GM21786 (cell line): ENCODE measurements at regions not wholly inside any gene's neighbourhood (a gene's known extent, or its start where the extent isn't known, plus 50 kb on each side); places are given as distances from the start of the nearest gene placed in this dataset.

Experiments
- ATAC-seq: cut with Tn5 transposase; IDR thresholded peaks from one replicate; pipeline ENCODE4 v1.9.1; 2021; ENCODE audit not compliant: unreplicated experiment

GRCh38 chr11:119798656-119799055 is 69.7 kb upstream of the NECTIN1 start:
- no peak for ATAC-seq

GRCh38 chr11:119797736-119798135 is 68.7 kb upstream of the NECTIN1 start:
- ATAC-seq: no peak

- ATAC-seq: no peak
Measured at GRCh38 chr11:119797123-119797611, 68.2 kb upstream of the NECTIN1 start.

DNA sequence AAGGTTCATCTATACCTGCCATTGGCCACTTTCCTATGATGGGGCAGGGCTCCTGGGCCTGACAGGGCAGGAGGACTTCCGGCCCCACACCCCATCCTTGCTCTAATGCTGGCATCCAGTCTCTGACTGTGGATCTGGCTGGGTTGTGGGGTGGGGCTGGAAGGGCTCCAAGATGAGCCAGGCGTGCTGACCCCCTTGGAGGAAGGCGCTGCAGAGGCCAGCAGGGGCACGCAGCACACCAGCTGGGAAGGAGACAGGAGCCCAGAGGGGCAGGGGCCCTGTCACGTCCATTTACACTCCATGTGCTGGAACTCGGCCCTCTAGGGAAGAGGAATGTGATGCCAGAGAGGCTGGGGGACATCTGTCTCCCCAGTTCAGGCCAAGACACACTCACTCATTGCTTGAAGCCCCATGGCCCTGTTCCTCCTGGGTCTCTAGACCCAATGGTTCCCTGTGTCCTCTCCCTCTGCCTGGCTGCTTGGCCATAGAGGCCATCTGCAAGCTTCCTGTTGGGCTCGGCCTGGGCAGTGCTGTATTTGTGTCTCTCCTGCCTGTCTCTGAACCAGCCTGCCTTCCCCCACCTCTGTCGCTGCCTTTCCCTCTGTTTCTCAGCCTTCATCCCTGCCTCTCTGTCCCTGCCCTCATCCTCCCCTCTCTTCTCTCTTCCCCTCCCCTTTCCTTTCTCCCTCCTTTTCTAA is 67.5 kb upstream of the NECTIN1 start:
- ATAC-seq: no peak

DNA sequence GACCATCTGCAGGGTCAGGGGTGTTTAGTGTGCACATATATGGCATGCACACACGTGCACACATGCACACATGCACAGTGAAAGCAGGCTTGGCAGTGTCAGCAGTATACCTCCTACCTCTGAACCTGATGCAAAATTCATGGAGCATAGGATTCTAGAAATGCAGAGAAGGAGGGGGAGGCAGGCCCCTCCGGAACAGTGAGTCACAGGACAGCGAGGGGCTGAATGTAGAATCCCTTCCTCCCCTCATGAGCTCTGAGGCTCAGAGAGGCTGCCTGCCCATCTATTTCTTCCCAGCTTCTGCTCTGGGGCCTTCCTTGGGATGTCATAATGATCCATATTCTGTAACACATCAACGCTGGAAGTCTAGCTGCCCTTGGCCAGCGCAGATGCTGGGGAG is 66.7 kb upstream of the NECTIN1 start:
- ATAC-seq: no peak

DNA sequence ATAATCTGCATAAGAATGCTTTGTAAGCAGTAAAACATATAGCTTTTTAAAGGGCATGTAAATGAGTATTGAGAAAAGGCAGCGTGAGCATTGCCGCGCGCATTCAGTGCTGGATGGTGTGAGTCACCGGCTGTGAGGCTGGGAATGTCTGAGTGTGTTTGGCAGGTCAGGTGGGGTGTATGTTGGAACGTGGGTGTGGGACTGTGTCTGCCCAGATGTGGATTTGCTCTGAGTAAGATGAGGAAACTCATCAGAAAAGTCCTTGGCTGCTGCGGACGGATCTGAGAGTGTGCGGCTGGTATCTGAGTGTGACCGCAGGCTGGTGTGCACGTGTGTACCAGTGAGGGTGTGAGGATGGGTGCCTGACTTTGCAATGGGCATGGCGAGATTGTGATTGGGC is 66.2 kb upstream of the NECTIN1 start:
- ATAC-seq: no peak

GRCh38 chr11:119794756-119795155 is 65.8 kb upstream of the NECTIN1 start:
- ATAC-seq: no peak

DNA sequence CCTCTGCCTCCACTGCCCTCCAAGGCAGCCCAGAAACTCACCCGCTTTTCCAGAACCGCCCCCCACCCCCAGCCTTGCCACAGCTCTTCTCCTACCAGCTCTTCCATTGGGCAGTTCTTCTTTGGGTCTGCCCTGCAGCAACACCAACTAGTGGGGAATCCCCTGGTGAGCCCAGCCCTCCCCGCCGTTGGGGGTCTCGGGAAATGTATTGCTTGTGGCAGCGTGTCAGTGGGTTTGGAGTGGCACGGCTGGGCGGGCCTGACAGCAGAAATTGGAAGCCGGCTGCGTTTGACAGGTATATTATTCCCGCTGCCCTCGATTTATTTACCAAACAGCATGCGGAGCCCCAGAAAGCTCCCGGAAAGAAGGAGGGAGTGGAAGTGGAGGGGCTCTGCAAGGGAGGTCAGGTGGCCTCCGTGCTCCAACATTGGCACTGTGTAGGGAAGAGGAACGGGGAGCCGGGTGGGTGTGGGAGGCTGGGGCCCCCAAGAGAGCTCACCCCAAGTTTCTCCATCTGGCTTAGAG is 65.2 kb upstream of the NECTIN1 start:
- ATAC-seq: no peak

DNA sequence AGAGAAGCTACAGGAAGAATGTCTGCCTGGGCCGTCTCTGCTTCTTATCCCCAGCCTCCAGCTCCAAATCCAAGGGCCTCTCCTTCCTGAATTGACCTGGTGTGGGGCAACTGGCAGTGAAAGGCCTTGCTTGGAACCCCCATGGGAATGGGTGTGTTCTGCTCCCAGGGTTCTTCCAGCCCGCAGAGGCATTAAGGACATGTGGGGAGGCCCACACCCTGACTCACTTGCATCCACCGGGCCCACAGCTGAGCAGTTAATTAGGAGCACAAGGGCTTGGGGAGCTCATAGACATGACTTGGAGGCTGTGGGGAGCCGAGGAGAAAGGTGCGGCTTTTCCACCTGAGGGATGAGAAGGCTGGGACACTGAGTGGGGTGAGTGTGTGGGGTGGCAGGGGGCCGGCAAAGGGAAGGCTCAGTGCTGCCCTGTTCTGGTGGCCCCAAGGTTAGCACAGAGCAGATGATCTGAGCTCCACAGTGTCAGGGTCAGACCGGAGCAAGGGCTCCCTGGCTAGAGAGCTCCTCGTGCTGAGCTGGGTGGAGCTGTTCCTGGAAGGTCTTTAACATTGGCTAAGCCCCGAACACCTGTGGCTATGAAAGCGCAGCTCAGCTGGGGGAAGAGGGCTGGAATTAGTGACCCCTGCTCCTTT is 64.5 kb upstream of the NECTIN1 start:
- ATAC-seq: no peak

- ATAC-seq: no peak
Measured at GRCh38 chr11:119791701-119792151, 62.7 kb upstream of the NECTIN1 start.

- ATAC-seq: no peak
Measured at GRCh38 chr11:119791047-119791446, 62.0 kb upstream of the NECTIN1 start.

DNA sequence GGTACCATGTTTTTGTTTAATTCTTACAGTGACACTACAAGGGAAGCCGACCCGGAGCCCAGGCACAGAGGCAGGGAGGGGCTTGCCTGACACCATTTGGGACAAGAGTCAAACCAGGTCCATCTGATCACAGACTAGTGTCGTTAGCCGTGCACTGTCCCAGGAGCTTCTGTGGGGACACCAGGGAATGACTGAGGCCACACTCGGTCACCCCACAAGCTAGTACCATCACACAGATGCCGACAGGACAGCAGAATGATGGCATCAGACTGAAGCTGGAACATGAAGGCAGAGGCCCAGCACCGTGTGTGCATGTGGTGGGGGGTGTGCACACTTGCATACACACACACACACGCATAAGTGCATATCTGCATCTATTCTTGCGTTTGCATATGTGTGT is 61.5 kb upstream of the NECTIN1 start:
- ATAC-seq: no peak

DNA sequence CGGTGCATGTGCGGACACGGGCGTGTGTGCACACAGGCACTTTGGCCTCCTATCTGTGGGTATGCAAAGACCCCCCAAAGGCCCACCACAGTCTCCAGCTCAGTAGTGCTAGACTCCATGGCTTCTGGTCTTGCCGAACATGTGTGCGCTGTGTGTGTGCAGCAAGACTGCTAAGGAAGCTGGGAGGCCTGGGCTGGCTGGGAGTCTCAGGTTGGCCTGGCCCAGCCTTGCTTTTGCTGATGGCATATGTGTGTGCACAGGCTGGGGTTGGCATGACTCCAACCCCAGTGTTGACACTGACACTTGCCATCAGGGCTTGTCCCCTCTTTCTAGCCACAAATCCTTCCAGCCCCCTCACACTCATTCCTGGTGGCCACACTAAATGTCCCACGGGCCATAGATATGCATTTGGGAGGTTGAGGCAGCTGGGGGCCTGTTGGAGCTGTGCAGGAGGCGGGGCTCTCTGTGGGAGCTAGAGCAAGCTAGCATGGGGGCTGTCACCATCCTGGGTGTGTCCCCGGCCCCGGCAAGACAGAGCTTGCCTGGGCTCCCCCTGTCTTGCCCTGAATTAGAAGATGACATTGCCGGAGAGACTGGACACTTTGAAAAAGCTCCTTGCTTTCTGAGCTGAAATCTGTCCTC is 60.9 kb upstream of the NECTIN1 start:
- ATAC-seq: no peak

DNA sequence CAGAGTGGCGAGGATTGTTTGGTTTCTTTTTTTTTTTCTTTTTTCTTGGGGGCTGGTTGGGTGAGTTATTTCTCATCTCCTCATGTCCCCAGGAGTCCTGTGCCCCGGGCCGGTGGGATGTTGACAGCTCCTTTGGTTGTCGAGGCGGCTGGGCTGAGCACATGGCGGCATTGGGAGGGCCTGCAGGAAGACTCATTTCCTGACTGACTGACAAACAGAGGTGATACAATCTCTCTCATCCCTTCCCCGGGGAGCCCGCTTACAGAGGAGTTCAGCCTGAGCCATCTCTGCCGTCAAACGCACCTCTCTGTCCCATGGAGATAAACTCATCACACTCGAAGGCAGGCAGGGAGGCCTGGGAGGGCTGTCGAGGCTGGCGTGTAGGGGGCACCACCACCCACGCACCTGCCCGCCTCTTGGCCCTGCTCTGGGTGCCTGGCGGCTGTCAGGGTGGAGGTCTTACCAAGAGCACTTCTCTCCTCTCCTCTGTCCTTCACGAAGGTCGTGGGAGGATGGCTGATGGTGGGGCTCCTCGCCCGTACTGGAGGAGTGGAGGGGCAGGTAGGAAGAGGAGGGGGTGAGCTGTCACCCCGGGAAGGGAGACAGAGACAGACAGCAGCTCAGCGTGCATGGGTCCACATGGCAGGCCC is 60.0 kb upstream of the NECTIN1 start:
- ATAC-seq: no peak

GRCh38 chr11:119788096-119788883 is 59.3 kb upstream of the NECTIN1 start:
- ATAC-seq: no peak

GRCh38 chr11:119787074-119787461 is 58.1 kb upstream of the NECTIN1 start:
- no peak for ATAC-seq

GRCh38 chr11:119786431-119787073 is 57.6 kb upstream of the NECTIN1 start:
- no peak for ATAC-seq

DNA sequence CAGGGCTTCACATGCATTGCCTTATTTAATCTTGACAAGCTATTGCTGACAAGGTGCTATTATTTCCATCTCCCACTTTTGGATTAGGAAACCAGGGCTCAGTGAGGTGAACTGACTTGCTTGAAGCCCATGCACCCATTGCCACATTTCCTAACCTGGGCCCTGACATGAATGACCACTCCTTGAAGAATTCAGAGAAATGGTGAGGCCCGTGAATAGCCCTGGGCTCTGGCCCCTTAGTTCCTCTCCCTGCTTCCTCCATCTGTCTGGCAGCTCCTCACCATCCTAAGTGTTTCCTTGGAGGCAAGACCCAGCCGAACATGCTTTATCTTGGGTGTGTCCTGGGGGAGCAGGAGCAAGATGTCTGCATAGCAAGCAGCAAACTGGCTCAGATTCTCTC is 56.1 kb upstream of the NECTIN1 start:
- no peak for ATAC-seq

DNA sequence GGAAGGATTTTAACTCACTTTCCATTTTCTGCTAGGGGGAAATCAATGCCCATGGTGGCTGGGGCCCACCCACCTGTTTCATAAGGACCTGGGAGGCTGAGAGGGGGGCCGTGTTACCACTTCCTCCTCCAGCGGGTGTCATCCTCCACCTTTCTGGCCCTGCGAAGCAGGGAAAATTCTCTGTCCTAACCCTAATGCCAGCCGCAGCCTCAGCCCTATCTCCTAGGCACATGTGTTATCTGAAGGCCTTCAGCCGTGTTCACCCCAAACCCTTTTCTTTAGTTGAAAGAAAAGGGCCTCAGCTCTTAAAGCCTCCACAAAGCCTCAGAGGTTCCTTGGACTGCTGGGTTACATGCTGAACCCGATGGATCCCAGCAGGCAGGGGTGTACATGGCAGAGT is 55.4 kb upstream of the NECTIN1 start:
- ATAC-seq: no peak
